ENCODE measurements at regions not wholly inside any gene's neighbourhood (a gene's known extent, or its start where the extent isn't known, plus 50 kb on each side); places are given as distances from the start of the nearest gene placed in this dataset.

DNA sequence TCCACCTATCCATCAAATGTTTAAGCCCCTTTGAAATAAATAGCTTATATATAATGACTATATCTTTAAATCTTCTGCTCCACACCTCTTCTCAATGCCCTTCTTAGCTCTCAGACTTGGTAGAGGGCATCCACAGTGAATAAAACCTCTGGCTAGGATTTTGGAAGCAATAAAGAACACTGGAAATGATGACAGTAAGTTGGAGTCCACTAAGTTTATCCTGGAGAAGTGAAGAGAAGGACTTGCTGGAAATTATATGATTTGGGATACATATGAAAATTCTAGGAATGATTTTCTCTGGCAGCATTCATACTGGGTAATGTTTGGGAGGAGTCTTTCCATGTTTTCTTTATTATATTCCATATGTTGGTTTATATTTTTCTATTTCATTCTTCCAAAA, 133.5 kb upstream of the KL start:
- no peak overlapping the region for H3K4me3 ChIP-seq (ENCODE audit: low read length)
- Mint-ChIP-seq H3K4me1 (no peaks in the 10 kb centered on the region), H3K36me3 (ENCODE audit: low read depth) (no peaks in the 10 kb centered on the region), H3K9me3 (peaks cover 10% of the 10 kb centered on the region), H3K27ac (no peak overlapping the region), H3K27me3 (ENCODE audit: insufficient read depth) (peaks cover 2% of the 10 kb centered on the region), H3K4me3 (no peak overlapping the region)
- no peak overlapping the region for H3K9ac ChIP-seq (ENCODE audit: extremely low read depth, low read length, poor library complexity, severe bottlenecking)
- no peak overlapping the region for H3K27ac ChIP-seq (ENCODE audit: low read depth, low read length)
- H3K9me3 ChIP-seq (ENCODE audit: control insufficient read depth, low read length): peaks cover 7% of the 10 kb centered on the region
- H3K36me3 ChIP-seq (ENCODE audit: control insufficient read depth, insufficient read depth, low read length): no peaks in the 10 kb centered on the region
- DNase-seq: no peak
- TF ChIP-seq, protein P1, sequence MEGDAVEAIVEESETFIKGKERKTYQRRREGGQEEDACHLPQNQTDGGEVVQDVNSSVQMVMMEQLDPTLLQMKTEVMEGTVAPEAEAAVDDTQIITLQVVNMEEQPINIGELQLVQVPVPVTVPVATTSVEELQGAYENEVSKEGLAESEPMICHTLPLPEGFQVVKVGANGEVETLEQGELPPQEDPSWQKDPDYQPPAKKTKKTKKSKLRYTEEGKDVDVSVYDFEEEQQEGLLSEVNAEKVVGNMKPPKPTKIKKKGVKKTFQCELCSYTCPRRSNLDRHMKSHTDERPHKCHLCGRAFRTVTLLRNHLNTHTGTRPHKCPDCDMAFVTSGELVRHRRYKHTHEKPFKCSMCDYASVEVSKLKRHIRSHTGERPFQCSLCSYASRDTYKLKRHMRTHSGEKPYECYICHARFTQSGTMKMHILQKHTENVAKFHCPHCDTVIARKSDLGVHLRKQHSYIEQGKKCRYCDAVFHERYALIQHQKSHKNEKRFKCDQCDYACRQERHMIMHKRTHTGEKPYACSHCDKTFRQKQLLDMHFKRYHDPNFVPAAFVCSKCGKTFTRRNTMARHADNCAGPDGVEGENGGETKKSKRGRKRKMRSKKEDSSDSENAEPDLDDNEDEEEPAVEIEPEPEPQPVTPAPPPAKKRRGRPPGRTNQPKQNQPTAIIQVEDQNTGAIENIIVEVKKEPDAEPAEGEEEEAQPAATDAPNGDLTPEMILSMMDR (conservative IDR thresholded peaks at IDR 0.05): no peak
- no peaks in the 10 kb centered on the region for H3K27me3 ChIP-seq (ENCODE audit: control insufficient read depth, insufficient read depth, low read length, poor library complexity, severe bottlenecking)
- H3K4me1 ChIP-seq (ENCODE audit: control insufficient read depth, insufficient read depth, low read length): no peaks in the 10 kb centered on the region

DNA sequence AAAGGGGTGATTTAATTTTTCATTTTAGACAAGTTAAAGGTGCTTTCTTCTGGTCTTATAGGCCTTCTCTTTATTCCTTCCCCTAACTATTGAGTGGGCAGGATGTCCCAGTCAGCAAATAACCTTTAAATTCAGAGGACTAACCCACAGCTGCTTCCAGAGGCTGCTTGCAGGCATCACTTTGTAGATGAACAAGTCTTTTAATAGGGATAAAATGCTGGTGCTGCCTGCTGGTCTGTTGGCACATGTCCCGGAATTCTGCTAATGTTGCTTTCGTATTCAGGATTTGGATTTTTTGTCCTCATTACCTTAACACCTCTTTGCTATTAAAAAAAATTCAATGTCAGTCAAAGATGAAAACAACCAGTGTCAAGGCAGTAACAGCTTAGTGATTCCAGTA, 132.7 kb upstream of the KL start:
- no peaks in the 10 kb centered on the region for H3K27me3 ChIP-seq (ENCODE audit: control insufficient read depth, insufficient read depth, low read length, poor library complexity, severe bottlenecking)
- no peak overlapping the region for H3K9ac ChIP-seq (ENCODE audit: extremely low read depth, low read length, poor library complexity, severe bottlenecking)
- Mint-ChIP-seq H3K4me3 (no peak overlapping the region), H3K4me1 (no peaks in the 10 kb centered on the region), H3K27me3 (ENCODE audit: insufficient read depth) (peaks cover 2% of the 10 kb centered on the region), H3K9me3 (peaks cover 16% of the 10 kb centered on the region), H3K27ac (no peak overlapping the region), H3K36me3 (ENCODE audit: low read depth) (no peaks in the 10 kb centered on the region)
- TF ChIP-seq, protein P1 (conservative IDR thresholded peaks at IDR 0.05): no peak
- no peaks in the 10 kb centered on the region for H3K4me1 ChIP-seq (ENCODE audit: control insufficient read depth, insufficient read depth, low read length)
- peaks cover 13% of the 10 kb centered on the region for H3K9me3 ChIP-seq (ENCODE audit: control insufficient read depth, low read length)
- H3K36me3 ChIP-seq (ENCODE audit: control insufficient read depth, insufficient read depth, low read length): no peaks in the 10 kb centered on the region
- WGBS, 2 experiments (ENCODE audit: insufficient coverage in 1 of 2, insufficient read length in 1 of 2): 100% methylated on average over 2 of the region's 2 CpGs; no CpG with 5 or more reads in 1 of the 2 experiments
- H3K4me3 ChIP-seq (ENCODE audit: low read length): no peak overlapping the region
- no peak for DNase-seq
- H3K27ac ChIP-seq (ENCODE audit: low read depth, low read length): no peak overlapping the region

DNA sequence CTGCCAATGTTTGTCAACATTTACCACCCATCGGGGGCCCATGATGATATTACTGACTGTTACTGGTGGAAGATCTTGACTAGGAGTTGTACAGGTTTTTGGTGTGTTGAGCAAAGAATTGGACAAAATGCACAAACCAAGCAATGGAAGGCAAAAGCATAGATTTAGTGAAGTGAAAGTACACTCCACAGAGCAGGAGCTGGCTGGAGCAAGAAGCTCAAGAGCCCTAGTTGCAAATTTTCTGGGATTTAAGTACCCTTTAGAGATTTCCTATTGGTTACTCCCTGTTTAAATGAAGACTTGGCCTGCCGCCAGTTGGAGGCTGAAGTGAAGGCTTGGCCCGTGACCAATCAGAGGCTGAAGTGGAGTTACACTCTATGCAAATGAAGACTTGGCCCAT, 128.6 kb upstream of the KL start:
- TF ChIP-seq, protein P1 (conservative IDR thresholded peaks at IDR 0.05): no peak
- Mint-ChIP-seq H3K9me3 (peaks cover 16% of the 10 kb centered on the region), H3K36me3 (ENCODE audit: low read depth) (no peaks in the 10 kb centered on the region), H3K27ac (no peak overlapping the region), H3K4me1 (no peaks in the 10 kb centered on the region), H3K27me3 (ENCODE audit: insufficient read depth) (no peaks in the 10 kb centered on the region), H3K4me3 (no peak overlapping the region)
- Histone ChIP-seq H3K4me3 (ENCODE audit: low read length) (no peak overlapping the region), H3K9me3 (ENCODE audit: control insufficient read depth, low read length) (peaks cover 13% of the 10 kb centered on the region), H3K9ac (ENCODE audit: extremely low read depth, low read length, poor library complexity, severe bottlenecking) (no peak overlapping the region), H3K27me3 (ENCODE audit: control insufficient read depth, insufficient read depth, low read length, poor library complexity, severe bottlenecking) (no peaks in the 10 kb centered on the region), H3K27ac (ENCODE audit: low read depth, low read length) (no peak overlapping the region), H3K4me1 (ENCODE audit: control insufficient read depth, insufficient read depth, low read length) (no peaks in the 10 kb centered on the region), H3K36me3 (ENCODE audit: control insufficient read depth, insufficient read depth, low read length) (no peaks in the 10 kb centered on the region)
- no peak for DNase-seq
- WGBS, 2 experiments (ENCODE audit: insufficient coverage in 1 of 2, insufficient read length in 1 of 2): 94 to 96% methylated on average over 3 of the region's 3 CpGs
